ENCODE measurements at regions not wholly inside any gene's neighbourhood (a gene's known extent, or its start where the extent isn't known, plus 50 kb on each side); places are given as distances from the start of the nearest gene placed in this dataset.

- DNase-seq (ENCODE audit: low read depth in 2 of 3, low spot score in 1 of 3), result no peak
Observed at GRCh38 chr18:78925557-78926242, 53.9 kb upstream of the SALL3 start.

- no peak for DNase-seq (ENCODE audit: low read depth in 2 of 3, low spot score in 1 of 3)
Observed at GRCh38 chr18:78926243-78926615, 53.4 kb upstream of the SALL3 start.

- no peak for DNase-seq (ENCODE audit: low read depth in 2 of 3, low spot score in 1 of 3)
Observed at GRCh38 chr18:78927156-78927555, 52.5 kb upstream of the SALL3 start.

GRCh38 chr18:78927616-78928015 is 52.0 kb upstream of the SALL3 start:
- DNase-seq (ENCODE audit: low read depth in 2 of 3, low spot score in 1 of 3), result no peak

- DNase-seq (ENCODE audit: low read depth in 2 of 3, low spot score in 1 of 3), result no peak
Observed at GRCh38 chr18:78928076-78928475, 51.5 kb upstream of the SALL3 start.

GRCh38 chr18:78929516-78929915 is 50.1 kb upstream of the SALL3 start:
- no peak for DNase-seq (ENCODE audit: low read depth in 2 of 3, low spot score in 1 of 3)

Data from stimulated activated CD4-positive, alpha-beta T cell treated with anti-CD3 and anti-CD28 coated beads, Interleukin-12 subunit alpha, Interleukin-12 subunit beta, amount 100 ng/mL, for 48 hours (primary cell).